HG03460 (cell line): ENCODE measurements at regions not wholly inside any gene's neighbourhood (a gene's known extent, or its start where the extent isn't known, plus 50 kb on each side); places are given as distances from the start of the nearest gene placed in this dataset.

Source experiments
- ATAC-seq: cut with Tn5 transposase; IDR thresholded peaks from one replicate; pipeline ENCODE4 v1.9.1; 2021; ENCODE audit not compliant: unreplicated experiment

DNA sequence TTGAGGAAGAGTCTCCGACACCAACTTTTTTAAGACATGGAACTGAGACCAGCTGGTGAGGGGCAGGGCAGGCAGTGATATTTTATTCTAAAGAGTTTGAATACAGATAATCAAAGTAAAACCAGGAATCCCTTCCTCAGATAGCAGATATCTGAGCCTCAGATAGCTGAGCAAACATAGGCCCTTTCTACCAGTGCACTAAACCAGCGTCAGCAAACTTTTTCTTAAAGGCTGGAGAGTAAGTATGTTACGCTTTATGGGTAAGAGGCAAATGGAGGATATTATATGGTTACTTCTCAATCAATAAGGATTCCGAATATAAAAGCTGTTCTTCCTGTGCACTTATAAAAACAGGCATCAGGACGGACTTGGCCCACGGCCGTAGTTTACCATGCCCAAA lies 73.9 kb downstream of the WNT5A start:
- ATAC-seq: no peak

GRCh38 chr3:55412545-55412944 lies 74.6 kb downstream of the WNT5A start:
- no peak for ATAC-seq

DNA sequence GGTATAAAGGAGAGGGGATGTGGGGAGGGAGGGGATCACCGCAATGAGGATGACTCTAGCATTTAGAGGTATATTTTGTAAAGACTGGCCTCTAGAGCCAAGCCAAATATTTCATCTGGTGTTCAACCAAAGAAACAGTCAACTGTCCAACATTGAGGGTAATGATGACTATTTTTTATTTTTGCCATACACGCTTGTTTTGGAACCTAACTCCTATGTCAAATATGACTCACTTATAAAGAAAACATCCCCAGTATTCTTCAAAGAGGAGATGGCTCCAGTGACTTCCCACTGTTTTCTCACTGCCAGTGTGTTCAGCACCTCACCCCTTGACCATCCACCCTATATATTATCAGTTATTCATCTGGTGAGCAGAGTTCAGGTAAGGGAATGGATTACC lies 77.3 kb downstream of the WNT5A start:
- ATAC-seq: no peak

DNA sequence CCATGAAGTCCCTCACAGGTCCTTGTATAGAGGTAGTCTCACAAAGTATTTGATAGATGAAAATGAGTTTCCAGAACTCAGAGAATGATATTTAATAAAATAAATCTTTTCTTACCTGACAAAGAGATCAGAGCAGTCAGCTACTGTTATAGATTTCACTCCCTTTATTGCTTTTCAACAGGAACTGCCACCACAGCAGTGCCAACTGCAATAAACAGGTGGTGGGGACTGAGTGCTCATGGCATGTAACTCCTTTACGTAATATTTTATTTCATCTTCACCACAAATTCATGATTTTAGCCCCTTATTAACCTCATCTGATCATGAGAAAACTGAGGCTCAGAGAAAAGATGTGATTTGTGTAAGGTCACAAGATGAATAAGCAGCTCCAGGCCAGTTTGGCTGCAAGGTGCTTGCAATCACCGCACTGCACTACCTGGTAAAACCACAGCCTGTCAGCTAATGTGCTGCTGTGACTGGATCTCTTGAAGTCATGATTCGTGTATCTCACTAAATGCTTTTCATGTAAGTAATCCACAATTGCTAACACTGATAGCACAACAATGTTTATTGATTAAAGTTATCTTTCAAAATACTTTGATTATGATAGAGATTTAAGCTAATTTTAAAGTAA lies 78.8 kb downstream of the WNT5A start:
- ATAC-seq: no peak

DNA sequence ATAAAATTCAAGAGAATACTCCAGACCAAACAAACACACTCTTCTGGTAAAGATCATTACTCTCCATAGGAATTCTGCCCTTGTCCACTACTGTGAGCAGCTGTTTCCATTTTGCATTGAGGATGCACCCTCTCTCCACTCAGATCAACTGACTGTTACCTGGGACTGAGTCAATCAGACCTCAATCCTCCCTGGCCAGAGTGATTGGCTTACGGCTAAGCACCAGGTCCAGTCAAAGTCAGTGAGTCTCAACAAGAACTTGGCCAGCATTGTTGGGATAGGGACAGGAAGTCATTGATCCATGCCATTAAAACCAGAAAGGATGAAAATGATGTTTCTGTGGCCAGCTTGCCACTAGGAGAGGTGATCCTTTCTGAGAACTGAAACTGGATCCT lies 79.7 kb downstream of the WNT5A start:
- no peak for ATAC-seq

GRCh38 chr3:55406696-55407425 lies 80.2 kb downstream of the WNT5A start:
- ATAC-seq: no peak

DNA sequence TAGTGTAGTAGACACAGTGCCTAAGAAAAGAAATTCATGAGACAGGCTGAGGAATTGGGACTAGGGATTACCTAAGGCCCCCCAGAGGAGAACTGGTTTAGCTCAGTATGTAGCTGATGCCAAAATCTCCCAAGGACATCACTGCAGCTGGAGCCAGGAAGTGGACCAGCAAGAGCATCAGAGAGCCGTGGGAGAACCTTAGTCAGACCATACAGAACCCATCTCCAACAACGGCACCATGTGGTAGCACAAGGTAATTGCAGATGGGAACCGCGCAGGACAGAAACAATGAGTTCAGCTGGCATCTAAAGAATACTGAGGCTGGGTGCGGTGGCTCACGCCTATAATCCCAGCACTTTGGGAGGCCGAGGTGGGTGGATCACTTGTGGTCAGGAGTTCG lies 81.7 kb downstream of the WNT5A start:
- ATAC-seq: no peak

- no peak for ATAC-seq
Observed at GRCh38 chr3:55402886-55403609, 84.1 kb downstream of the WNT5A start.

DNA sequence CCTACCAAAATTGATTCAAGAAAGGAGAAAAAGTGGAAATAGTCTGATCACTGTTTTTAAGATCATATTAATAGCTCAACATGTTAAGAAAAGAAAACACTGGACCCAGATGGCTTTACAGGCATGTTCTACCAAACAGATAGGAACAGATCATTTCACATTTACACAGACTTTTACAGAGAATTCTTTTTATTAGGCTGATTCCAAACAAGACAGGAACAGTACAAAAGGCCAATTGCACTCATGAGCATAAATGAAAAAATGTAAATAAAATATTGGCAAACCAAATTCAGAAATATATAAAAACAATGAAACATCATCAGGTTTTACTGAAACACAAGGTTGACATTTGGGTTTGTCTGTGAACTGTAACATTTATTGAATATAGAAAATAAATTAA lies 106.5 kb downstream of the WNT5A start:
- no peak for ATAC-seq

DNA sequence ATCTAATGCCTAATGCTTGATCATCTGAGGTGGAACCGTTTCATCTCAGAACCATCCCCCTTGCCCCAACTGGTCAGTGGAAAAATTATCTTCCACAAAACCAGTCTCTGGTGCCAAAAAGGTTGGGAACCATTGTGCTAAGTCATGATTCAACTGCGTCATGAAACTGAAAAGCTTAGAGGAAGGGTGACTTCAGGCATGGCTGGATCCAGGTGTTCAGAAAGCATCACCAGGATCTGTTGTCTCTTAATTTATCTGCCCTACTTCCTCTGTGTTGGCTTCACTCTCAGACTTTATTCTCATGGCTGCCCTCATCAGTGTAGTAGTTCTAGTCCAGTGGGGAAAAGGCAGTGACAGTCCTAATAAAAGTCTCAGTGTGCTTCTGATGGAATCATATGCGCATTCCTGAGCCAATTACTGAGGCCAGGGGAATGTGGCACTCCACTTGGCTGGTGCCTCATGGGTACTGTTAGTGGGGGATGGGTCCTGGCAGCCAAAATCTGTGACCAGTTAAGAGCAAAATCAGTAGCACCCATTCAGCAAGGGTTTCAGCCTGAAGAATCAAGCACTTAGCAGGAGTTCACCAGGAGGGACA lies 110.3 kb downstream of the WNT5A start:
- no peak for ATAC-seq

DNA sequence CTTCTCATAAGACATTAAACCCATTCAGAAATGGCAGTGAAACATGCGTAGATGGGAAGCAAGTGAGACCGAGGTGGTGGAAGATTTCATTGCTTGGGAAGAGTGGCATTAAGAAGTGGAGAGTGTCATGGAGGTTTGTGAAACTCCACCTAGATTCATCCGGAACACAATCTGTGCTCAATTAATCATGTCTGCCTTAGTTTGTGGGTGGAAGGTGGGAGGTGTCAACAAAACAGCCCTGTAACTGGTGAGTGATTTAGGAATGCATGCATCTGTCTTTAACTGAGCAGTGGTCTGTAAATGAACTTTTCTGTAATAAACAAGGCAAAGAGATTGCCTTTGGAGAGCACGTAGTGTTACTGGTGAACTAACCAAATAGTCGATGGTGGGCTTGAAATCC lies 113.7 kb downstream of the WNT5A start:
- no peak for ATAC-seq

GRCh38 chr3:55370272-55370671 lies 116.8 kb downstream of the WNT5A start:
- no peak for ATAC-seq

- ATAC-seq: no peak
Observed at GRCh38 chr3:55369141-55369847, 117.8 kb downstream of the WNT5A start.

- ATAC-seq: no peak
Observed at GRCh38 chr3:55368366-55368765, 118.7 kb downstream of the WNT5A start.

- no peak for ATAC-seq
Observed at GRCh38 chr3:55367384-55367783, 119.7 kb downstream of the WNT5A start.

GRCh38 chr3:55364421-55364820 lies 122.7 kb downstream of the WNT5A start:
- no peak for ATAC-seq

- no peak for ATAC-seq
Observed at GRCh38 chr3:55362210-55362960, 124.7 kb downstream of the WNT5A start.

- no peak for ATAC-seq
Observed at GRCh38 chr3:55357796-55358195, 129.3 kb downstream of the WNT5A start.

GRCh38 chr3:55352668-55353067 lies 134.4 kb downstream of the WNT5A start:
- no peak for ATAC-seq

DNA sequence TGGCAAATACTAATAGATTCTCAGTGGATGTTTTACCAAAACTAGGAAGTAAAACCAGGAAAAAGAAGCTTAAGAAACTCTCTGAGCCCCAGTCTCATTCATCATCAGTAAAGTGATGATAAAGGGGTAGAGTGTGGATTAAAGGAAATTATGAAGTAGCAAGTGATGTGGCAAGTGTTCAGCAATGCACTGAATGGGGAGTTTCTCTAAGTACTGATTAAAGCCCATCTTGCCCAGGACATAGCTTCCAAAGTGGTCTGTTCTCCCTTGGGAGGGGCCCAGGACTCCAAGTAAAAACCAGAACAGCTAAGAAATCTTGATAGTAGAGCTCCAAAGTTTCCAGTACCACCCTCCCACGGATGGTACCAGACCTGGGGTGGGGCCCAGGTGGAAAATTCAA lies 137.3 kb downstream of the WNT5A start:
- ATAC-seq: no peak
